Stimulated activated memory B cell treated with anti-CD40 and anti-IgM and Interleukin-4, amounts not matched to agents 10 μg/mL and 1 μg/mL and 100 μg/mL, for 72 hours (primary cell): ENCODE measurements at regions not wholly inside any gene's neighbourhood (a gene's known extent, or its start where the extent isn't known, plus 50 kb on each side); places are given as distances from the start of the nearest gene placed in this dataset.
A peak's percentile ranks its signal among the peaks of the same experiment; 100 is the strongest.

Source experiments
- ATAC-seq: fragments of 150-1000 bp; cut with Tn5 transposase; 2 replicates; pipeline ENCODE4 v1.10.0; 2021
- H3K27ac Mint-ChIP-seq: one replicate; pipeline ENCODE4 v1.8.0; 2022; ENCODE audit warnings: mild to moderate bottlenecking, mixed read lengths
- H3K27me3 Mint-ChIP-seq: one replicate; pipeline ENCODE4 v1.8.0; 2022; ENCODE audit warnings: mixed read lengths
- H3K36me3 Mint-ChIP-seq: one replicate; pipeline ENCODE4 v1.8.0; 2022; ENCODE audit warnings: mixed read lengths
- H3K4me1 Mint-ChIP-seq: one replicate; pipeline ENCODE4 v1.8.0; 2022; ENCODE audit warnings: mixed read lengths
- H3K4me3 Mint-ChIP-seq: one replicate; pipeline ENCODE4 v1.8.0; 2022; ENCODE audit warnings: mild to moderate bottlenecking, moderate library complexity, mixed read lengths
- H3K9me3 Mint-ChIP-seq: one replicate; pipeline ENCODE4 v1.8.0; 2022; ENCODE audit warnings: mixed read lengths

GRCh38 chr6:1024587-1024986 lies 287.3 kb upstream of the FOXQ1 start:
- no peak for ATAC-seq
- Mint-ChIP-seq H3K27me3 (peaks cover 24% of the 10 kb centered on the region), H3K4me3 (no peak overlapping the region), H3K36me3 (no peaks in the 10 kb centered on the region), H3K4me1 (no peaks in the 10 kb centered on the region), H3K9me3 (no peaks in the 10 kb centered on the region), H3K27ac (no peak overlapping the region)

- H3K4me1 Mint-ChIP-seq: no peaks in the 10 kb centered on the region
- H3K27ac Mint-ChIP-seq: no peak overlapping the region
- H3K27me3 Mint-ChIP-seq: peaks cover 23% of the 10 kb centered on the region
- no peaks in the 10 kb centered on the region for H3K9me3 Mint-ChIP-seq
- no peaks in the 10 kb centered on the region for H3K36me3 Mint-ChIP-seq
- no peak for ATAC-seq
- no peak overlapping the region for H3K4me3 Mint-ChIP-seq
These were observed 287.7 kb upstream of the FOXQ1 start for GRCh38 chr6:1024161-1024560.

- no peak overlapping the region for H3K27ac Mint-ChIP-seq
These were observed 288.7 kb upstream of the FOXQ1 start for GRCh38 chr6:1023229-1023628.

GRCh38 chr6:1022719-1023118 lies 289.2 kb upstream of the FOXQ1 start:
- Mint-ChIP-seq H3K27ac (no peak overlapping the region), H3K9me3 (no peaks in the 10 kb centered on the region), H3K4me3 (no peak overlapping the region), H3K27me3 (peaks cover 23% of the 10 kb centered on the region), H3K36me3 (no peaks in the 10 kb centered on the region), H3K4me1 (no peaks in the 10 kb centered on the region)
- no peak for ATAC-seq

More at GRCh38 chr6:1023229-1023628, 288.7 kb upstream of the FOXQ1 start:
- Mint-ChIP-seq H3K4me3 (no peak overlapping the region), H3K27me3 (peaks cover 23% of the 10 kb centered on the region), H3K4me1 (no peaks in the 10 kb centered on the region), H3K36me3 (no peaks in the 10 kb centered on the region), H3K9me3 (no peaks in the 10 kb centered on the region)
- no peak for ATAC-seq

GRCh38 chr6:1020837-1021236 lies 291.1 kb upstream of the FOXQ1 start:
- no peaks in the 10 kb centered on the region for H3K36me3 Mint-ChIP-seq
- peaks cover 11% of the 10 kb centered on the region for H3K27me3 Mint-ChIP-seq
- peak; percentile 24 for ATAC-seq
- no peaks in the 10 kb centered on the region for H3K9me3 Mint-ChIP-seq
- H3K27ac Mint-ChIP-seq: no peak overlapping the region
- no peaks in the 10 kb centered on the region for H3K4me1 Mint-ChIP-seq
- H3K4me3 Mint-ChIP-seq: no peak overlapping the region

GRCh38 chr6:1020133-1020532 lies 291.8 kb upstream of the FOXQ1 start:
- Mint-ChIP-seq H3K27me3 (peaks cover 11% of the 10 kb centered on the region), H3K27ac (no peak overlapping the region), H3K4me1 (no peaks in the 10 kb centered on the region), H3K4me3 (no peak overlapping the region), H3K36me3 (no peaks in the 10 kb centered on the region), H3K9me3 (no peaks in the 10 kb centered on the region)
- ATAC-seq: peak; percentile 27

- no peaks in the 10 kb centered on the region for H3K4me1 Mint-ChIP-seq
- no peaks in the 10 kb centered on the region for H3K36me3 Mint-ChIP-seq
- H3K27me3 Mint-ChIP-seq: no peaks in the 10 kb centered on the region
- no peak overlapping the region for H3K4me3 Mint-ChIP-seq
- no peak for ATAC-seq
- no peak overlapping the region for H3K27ac Mint-ChIP-seq
- no peaks in the 10 kb centered on the region for H3K9me3 Mint-ChIP-seq
These were observed 293.9 kb upstream of the FOXQ1 start for GRCh38 chr6:1018041-1018440.

GRCh38 chr6:1016329-1017302 lies 295.3 kb upstream of the FOXQ1 start:
- no peaks in the 10 kb centered on the region for H3K36me3 Mint-ChIP-seq
- no peak overlapping the region for H3K4me3 Mint-ChIP-seq
- no peak for ATAC-seq
- no peaks in the 10 kb centered on the region for H3K27me3 Mint-ChIP-seq
- no peaks in the 10 kb centered on the region for H3K9me3 Mint-ChIP-seq
- H3K27ac Mint-ChIP-seq: no peak overlapping the region
- H3K4me1 Mint-ChIP-seq: no peaks in the 10 kb centered on the region

GRCh38 chr6:1015825-1016224 lies 296.1 kb upstream of the FOXQ1 start:
- Mint-ChIP-seq H3K27ac (no peak overlapping the region), H3K36me3 (no peaks in the 10 kb centered on the region), H3K27me3 (peaks cover 2% of the 10 kb centered on the region), H3K4me1 (no peaks in the 10 kb centered on the region), H3K9me3 (no peaks in the 10 kb centered on the region), H3K4me3 (no peak overlapping the region)
- no peak for ATAC-seq

- H3K4me3 Mint-ChIP-seq: no peak overlapping the region
- H3K9me3 Mint-ChIP-seq: no peaks in the 10 kb centered on the region
- H3K27me3 Mint-ChIP-seq: peaks cover 10% of the 10 kb centered on the region
- ATAC-seq: no peak
- no peaks in the 10 kb centered on the region for H3K4me1 Mint-ChIP-seq
- no peaks in the 10 kb centered on the region for H3K36me3 Mint-ChIP-seq
- no peak overlapping the region for H3K27ac Mint-ChIP-seq
These were observed 297.5 kb upstream of the FOXQ1 start for GRCh38 chr6:1014431-1014807.

GRCh38 chr6:1013656-1014430 lies 298.1 kb upstream of the FOXQ1 start:
- H3K36me3 Mint-ChIP-seq: no peaks in the 10 kb centered on the region
- peak; percentile 59 for ATAC-seq
- no peaks in the 10 kb centered on the region for H3K4me1 Mint-ChIP-seq
- no peaks in the 10 kb centered on the region for H3K9me3 Mint-ChIP-seq
- no peak overlapping the region for H3K4me3 Mint-ChIP-seq
- H3K27ac Mint-ChIP-seq: no peak overlapping the region
- peaks cover 10% of the 10 kb centered on the region for H3K27me3 Mint-ChIP-seq

- no peaks in the 10 kb centered on the region for H3K4me1 Mint-ChIP-seq
- H3K4me3 Mint-ChIP-seq: no peak overlapping the region
- no peaks in the 10 kb centered on the region for H3K9me3 Mint-ChIP-seq
These were observed 302.8 kb upstream of the FOXQ1 start for GRCh38 chr6:1009103-1009502.

GRCh38 chr6:1007159-1007558 lies 304.7 kb upstream of the FOXQ1 start:
- no peak overlapping the region for H3K27ac Mint-ChIP-seq
- H3K9me3 Mint-ChIP-seq: peaks cover 6% of the 10 kb centered on the region
- no peaks in the 10 kb centered on the region for H3K36me3 Mint-ChIP-seq
- no peak for ATAC-seq
- H3K4me1 Mint-ChIP-seq: no peaks in the 10 kb centered on the region
- peaks cover 40% of the 10 kb centered on the region for H3K27me3 Mint-ChIP-seq
- no peak overlapping the region for H3K4me3 Mint-ChIP-seq

More at GRCh38 chr6:1009103-1009502, 302.8 kb upstream of the FOXQ1 start:
- ATAC-seq: no peak
- H3K27me3 Mint-ChIP-seq: peaks cover 24% of the 10 kb centered on the region
- H3K36me3 Mint-ChIP-seq: no peaks in the 10 kb centered on the region
- no peak overlapping the region for H3K27ac Mint-ChIP-seq

- no peak for ATAC-seq
- H3K36me3 Mint-ChIP-seq: no peaks in the 10 kb centered on the region
- H3K4me1 Mint-ChIP-seq: no peaks in the 10 kb centered on the region
- no peak overlapping the region for H3K27ac Mint-ChIP-seq
- H3K9me3 Mint-ChIP-seq: peaks cover 6% of the 10 kb centered on the region
- H3K4me3 Mint-ChIP-seq: no peak overlapping the region
- H3K27me3 Mint-ChIP-seq: peaks cover 31% of the 10 kb centered on the region
These were observed 306.8 kb upstream of the FOXQ1 start for GRCh38 chr6:1004885-1005630.
